Bronchial epithelial cell (primary cell): ENCODE measurements at regions not wholly inside any gene's neighbourhood (a gene's known extent, or its start where the extent isn't known, plus 50 kb on each side); places are given as distances from the start of the nearest gene placed in this dataset.

Experiments used
- DNase-seq: peaks from one replicate; pipeline ENCODE4 v3.0.0-alpha.2; 2010; ENCODE audit warnings: low read depth
- FAIRE-seq: peaks from 2 replicates; lab custom pipeline; 2011; peaks lifted over from hg19 to GRCh38; lab: Jason Lieb, UNC
- H3K27me3 ChIP-seq: 2 replicates; pipeline ENCODE4 v1.5.1; 2011; ENCODE audit warnings: low read length; ENCODE audit not compliant: control insufficient read depth, insufficient read depth
- H3K36me3 ChIP-seq: 2 replicates; pipeline ENCODE4 v1.5.1; 2011; ENCODE audit warnings: low read length; ENCODE audit not compliant: control insufficient read depth, insufficient read depth
- H3K4me3 ChIP-seq: 2 replicates; pipeline ENCODE4 v1.5.1; 2011; ENCODE audit warnings: mild to moderate bottlenecking, low read depth, low read length, control low read depth
- CTCF ChIP-seq: IDR thresholded peaks from 2 replicates; pipeline ENCODE4 v1.5.1; 2011; ENCODE audit warnings: mild to moderate bottlenecking, moderate library complexity, low read length, control low read depth, inconsistent platforms; ENCODE audit not compliant: insufficient read depth, severe bottlenecking

DNA sequence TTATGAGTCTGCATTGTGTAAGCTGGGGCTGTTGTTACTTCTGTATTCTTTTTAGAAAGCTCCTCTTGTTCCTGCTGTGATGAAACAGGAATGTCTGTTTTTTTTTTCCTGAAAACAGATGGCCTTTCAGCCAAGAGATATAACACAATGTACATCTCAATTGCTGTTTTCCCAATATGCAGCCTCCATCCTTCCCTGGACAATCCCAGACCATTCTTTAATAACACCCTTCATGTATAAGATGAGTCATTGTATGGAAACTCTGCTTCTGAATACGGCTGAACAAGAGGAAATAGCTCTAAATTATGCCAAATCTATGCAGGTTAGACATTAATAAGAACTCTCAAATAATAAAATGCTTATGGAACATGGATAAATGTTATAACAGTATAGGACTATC, 60.2 kb upstream of the LRRC4C start:
- Histone ChIP-seq H3K27me3 (no peaks in the 10 kb centered on the region), H3K36me3 (no peaks in the 10 kb centered on the region), H3K4me3 (no peak overlapping the region)
- FAIRE-seq (no peak), DNase-seq (no peak)
- no peak for TF ChIP-seq CTCF

- no peak overlapping the region for H3K4me3 ChIP-seq
- DNase-seq, result peak; percentile 33
- TF ChIP-seq CTCF, result no peak
- FAIRE-seq, result no peak
- no peaks in the 10 kb centered on the region for H3K36me3 ChIP-seq
- no peaks in the 10 kb centered on the region for H3K27me3 ChIP-seq
These were observed 62.9 kb upstream of the LRRC4C start for GRCh38 chr11:41522391-41522790.

DNA sequence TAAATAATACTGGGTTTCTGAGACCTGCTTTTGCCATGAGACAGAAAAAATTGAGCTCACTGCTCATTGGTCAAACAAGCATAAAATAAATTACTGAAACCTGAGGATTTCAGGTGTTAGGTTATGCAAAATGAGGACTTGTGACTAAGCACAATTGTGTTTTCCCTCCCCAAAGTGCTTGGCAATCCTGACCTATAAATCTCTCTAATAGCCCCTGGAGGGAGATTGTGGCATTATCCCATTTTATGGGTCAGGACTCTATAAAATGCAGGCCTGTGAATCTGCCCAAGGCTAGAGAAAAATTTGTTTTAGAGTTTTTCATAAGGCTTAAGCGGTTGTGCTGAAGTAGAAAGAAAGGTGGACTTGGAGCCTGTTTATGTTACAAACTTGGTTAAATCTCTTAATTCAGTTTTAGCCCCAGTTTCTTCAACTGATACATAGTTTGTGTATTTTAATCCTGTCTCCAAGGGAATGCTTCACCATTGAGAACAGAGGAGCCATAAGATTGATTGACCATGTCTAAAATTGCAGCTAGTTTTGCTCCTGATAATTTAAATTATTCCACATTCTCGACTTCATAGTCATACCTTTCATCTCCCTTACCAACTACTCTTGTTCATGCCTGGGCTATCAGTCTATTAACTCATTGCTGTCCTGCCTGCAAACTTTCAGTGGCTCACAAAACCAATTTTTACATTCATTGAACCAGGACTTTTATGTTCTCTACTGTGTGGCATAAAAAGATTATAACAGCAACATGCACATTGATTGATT, 63.6 kb upstream of the LRRC4C start:
- TF ChIP-seq CTCF, result no peak
- no peaks in the 10 kb centered on the region for H3K27me3 ChIP-seq
- H3K4me3 ChIP-seq, result no peak overlapping the region
- FAIRE-seq (no peak), DNase-seq (no peak)
- no peaks in the 10 kb centered on the region for H3K36me3 ChIP-seq

DNA sequence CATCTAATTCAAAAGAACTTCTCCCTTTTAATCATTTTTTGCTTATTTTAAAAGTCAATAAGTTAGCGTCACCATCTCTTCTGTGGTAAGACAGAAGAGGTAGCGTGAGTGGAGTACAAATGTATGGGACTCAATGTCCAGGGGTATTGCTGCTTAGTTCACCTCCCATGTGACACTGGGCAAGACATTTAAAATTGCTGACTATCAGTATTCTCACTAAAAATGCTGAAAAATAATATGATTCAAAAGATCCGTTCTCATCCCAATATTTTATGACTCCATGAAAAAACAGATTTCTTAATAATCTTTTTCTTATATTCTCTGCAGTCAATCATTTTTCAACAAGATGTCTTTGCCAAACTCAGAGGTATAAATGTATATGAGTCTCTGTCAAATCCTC, 68.1 kb upstream of the LRRC4C start:
- no peak for TF ChIP-seq CTCF
- FAIRE-seq (no peak), DNase-seq (no peak)
- H3K36me3 ChIP-seq, result no peaks in the 10 kb centered on the region
- no peaks in the 10 kb centered on the region for H3K27me3 ChIP-seq
- H3K4me3 ChIP-seq, result no peak overlapping the region

DNA sequence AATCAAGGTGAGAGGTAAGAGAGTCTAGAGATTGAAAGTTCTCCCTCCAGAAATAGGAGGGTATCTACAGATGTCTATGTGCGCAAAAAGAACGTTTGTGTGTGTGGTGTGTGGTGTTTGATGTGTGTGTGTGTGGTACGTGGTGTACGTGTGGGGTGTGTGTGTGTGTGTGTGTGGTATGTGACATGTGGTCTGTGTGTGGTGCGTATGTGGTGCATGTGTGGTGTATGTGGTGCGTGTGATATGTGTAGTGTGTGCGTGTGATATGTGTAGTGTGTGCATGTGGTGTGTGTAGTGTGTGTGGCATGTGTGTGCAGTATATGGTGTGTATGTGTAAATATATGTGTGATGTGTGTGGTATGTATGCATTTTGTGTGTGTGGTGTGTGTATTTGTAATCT, 73.0 kb upstream of the LRRC4C start:
- Histone ChIP-seq H3K27me3 (no peaks in the 10 kb centered on the region), H3K4me3 (no peak overlapping the region), H3K36me3 (no peaks in the 10 kb centered on the region)
- TF ChIP-seq CTCF, result no peak
- FAIRE-seq (peak; percentile 36), DNase-seq (no peak)

GRCh38 chr11:41533761-41534160, 74.3 kb upstream of the LRRC4C start:
- FAIRE-seq (no peak), DNase-seq (peak; percentile 15)
- Histone ChIP-seq H3K36me3 (no peaks in the 10 kb centered on the region), H3K27me3 (no peaks in the 10 kb centered on the region), H3K4me3 (no peak overlapping the region)
- no peak for TF ChIP-seq CTCF
